H9 (cell line): ENCODE measurements at regions not wholly inside any gene's neighbourhood (a gene's known extent, or its start where the extent isn't known, plus 50 kb on each side); places are given as distances from the start of the nearest gene placed in this dataset.

Experiments
- DNase-seq: peaks from one replicate; pipeline ENCODE4 v3.0.0-alpha.2; 2017
- H2AFZ ChIP-seq: one replicate; pipeline ENCODE4 v1.6.1; 2013; ENCODE audit warnings: mild to moderate bottlenecking, low read length, control low read depth, moderate library complexity
- H2AK5ac ChIP-seq: 2 replicates; pipeline ENCODE4 v1.6.1; 2013; ENCODE audit warnings: low read length, control low read depth, mixed read lengths; ENCODE audit not compliant: insufficient read length
- H2BK120ac ChIP-seq: one replicate; pipeline ENCODE4 v1.6.1; 2013; ENCODE audit warnings: low read depth, mild to moderate bottlenecking, low read length, control low read depth, inconsistent platforms; ENCODE audit not compliant: poor library complexity, severe bottlenecking
- H2BK12ac ChIP-seq: 2 replicates; pipeline ENCODE4 v1.6.1; 2013; ENCODE audit warnings: low read length, control low read depth, mixed read lengths, low read depth; ENCODE audit not compliant: insufficient read length
- H2BK15ac ChIP-seq: 2 replicates; pipeline ENCODE4 v1.6.1; 2013; ENCODE audit warnings: low read depth, low read length, control low read depth
- H2BK20ac ChIP-seq: one replicate; pipeline ENCODE4 v1.6.1; 2013; ENCODE audit warnings: low read depth, mild to moderate bottlenecking, low read length, control low read depth, inconsistent platforms; ENCODE audit not compliant: poor library complexity, severe bottlenecking
- H2BK5ac ChIP-seq: 2 replicates; pipeline ENCODE4 v1.6.1; 2013; ENCODE audit warnings: low read length, control low read depth, mixed read lengths; ENCODE audit not compliant: insufficient read length
- H3K14ac ChIP-seq: 2 replicates; pipeline ENCODE4 v1.6.1; 2013; ENCODE audit warnings: low read length, control low read depth; ENCODE audit not compliant: insufficient read depth
- H3K18ac ChIP-seq: 2 replicates; pipeline ENCODE4 v1.6.1; 2013; ENCODE audit warnings: low read depth, mild to moderate bottlenecking, mixed read lengths, low read length, control low read depth; ENCODE audit not compliant: insufficient read length
- H3K23ac ChIP-seq: 2 replicates; pipeline ENCODE4 v1.6.1; 2013; ENCODE audit warnings: low read length, control low read depth, mixed read lengths, low read depth; ENCODE audit not compliant: insufficient read length
- H3K23me2 ChIP-seq: 2 replicates; pipeline ENCODE4 v1.6.1; 2013; ENCODE audit warnings: low read depth, mild to moderate bottlenecking, mixed read lengths, low read length, control low read depth; ENCODE audit not compliant: insufficient read length, poor library complexity, severe bottlenecking
- H3K27ac ChIP-seq: 2 replicates; pipeline ENCODE4 v1.5.1; 2013; ENCODE audit warnings: low read length, control low read depth, mixed read lengths, low read depth; ENCODE audit not compliant: insufficient read length
- H3K27me3 ChIP-seq: 2 replicates; pipeline ENCODE4 v1.6.1; 2013; ENCODE audit warnings: low read length, control low read depth, inconsistent platforms; ENCODE audit not compliant: insufficient read depth
- H3K4ac ChIP-seq: 2 replicates; pipeline ENCODE4 v1.6.1; 2013; ENCODE audit warnings: low read depth, mild to moderate bottlenecking, control low read depth, inconsistent platforms, low read length, moderate library complexity
- H3K4me1 ChIP-seq: 2 replicates; pipeline ENCODE4 v1.6.1; 2013; ENCODE audit warnings: low read length, control low read depth, inconsistent platforms; ENCODE audit not compliant: insufficient read depth
- H3K4me2 ChIP-seq: 2 replicates; pipeline ENCODE4 v1.6.1; 2013; ENCODE audit warnings: low read length, control low read depth, mixed read lengths; ENCODE audit not compliant: insufficient read length, insufficient read depth
- H3K56ac ChIP-seq: 2 replicates; pipeline ENCODE4 v1.6.1; 2013; ENCODE audit warnings: low read depth, mild to moderate bottlenecking, mixed read lengths, low read length, control low read depth; ENCODE audit not compliant: insufficient read length
- H3K79me1 ChIP-seq: 2 replicates; pipeline ENCODE4 v1.6.1; 2013; ENCODE audit warnings: low read depth, mild to moderate bottlenecking, moderate library complexity, low read length, control low read depth, inconsistent platforms; ENCODE audit not compliant: insufficient read depth, poor library complexity, severe bottlenecking
- H3K79me2 ChIP-seq: 2 replicates; pipeline ENCODE4 v1.6.1; 2013; ENCODE audit warnings: low read length, control low read depth, inconsistent platforms; ENCODE audit not compliant: insufficient read depth
- H3K9ac ChIP-seq: 2 replicates; pipeline ENCODE4 v1.6.1; 2013; ENCODE audit warnings: low read length, control low read depth, mixed read lengths; ENCODE audit not compliant: insufficient read length; ENCODE audit errors: extremely low read depth
- H3K9me3 ChIP-seq: one replicate; pipeline ENCODE4 v1.6.1; 2013; ENCODE audit warnings: low read depth, low read length, inconsistent platforms; ENCODE audit not compliant: control insufficient read depth
- H3T11ph ChIP-seq: one replicate; pipeline ENCODE4 v1.6.1; 2013; ENCODE audit warnings: mild to moderate bottlenecking, low read length, control low read depth, inconsistent platforms
- H4K20me1 ChIP-seq: one replicate; pipeline ENCODE4 v1.6.1; 2013; ENCODE audit not compliant: control insufficient read depth, insufficient read length, insufficient read depth
- H4K5ac ChIP-seq: 2 replicates; pipeline ENCODE4 v1.6.1; 2013; ENCODE audit warnings: low read depth, mild to moderate bottlenecking, mixed read lengths, low read length, control low read depth; ENCODE audit not compliant: insufficient read length
- H4K8ac ChIP-seq: replicated peaks from 2 replicates; pipeline ENCODE4 v1.6.1; 2013; ENCODE audit warnings: low read length, control low read depth, mixed read lengths, low read depth; ENCODE audit not compliant: insufficient read length
- H4K91ac ChIP-seq: 2 replicates; pipeline ENCODE4 v1.6.1; 2013; ENCODE audit warnings: low read depth, mild to moderate bottlenecking, moderate library complexity, mixed read lengths, low read length, control low read depth; ENCODE audit not compliant: insufficient read length
- H3K27ac Mint-ChIP-seq, 3 experiments: 2 replicates in 2 of 3; 3 replicates in 1 of 3; pipeline ENCODE4 v1.8.0; 2020 to 2021; ENCODE audit warnings: mixed read lengths in 3 of 3, mild to moderate bottlenecking in 1 of 3, moderate library complexity in 1 of 3
- H3K27me3 Mint-ChIP-seq: 2 replicates; pipeline ENCODE4 v1.8.0; 2021; ENCODE audit warnings: low read depth, mild to moderate bottlenecking, moderate library complexity, mixed read lengths
- H3K36me3 Mint-ChIP-seq, 3 experiments: 2 replicates in 2 of 3; 3 replicates in 1 of 3; pipeline ENCODE4 v1.8.0; 2020 to 2021; ENCODE audit warnings: low read depth in 3 of 3, mixed read lengths in 3 of 3; ENCODE audit not compliant: insufficient read depth in 1 of 3
- H3K4me1 Mint-ChIP-seq, 2 experiments: 2 replicates each; pipeline ENCODE4 v1.8.0; 2020; ENCODE audit warnings: mixed read lengths in 2 of 2
- H3K4me3 Mint-ChIP-seq, 2 experiments: 2 replicates in 1 of 2; 3 replicates in 1 of 2; pipeline ENCODE4 v1.8.0; 2020 to 2021; ENCODE audit warnings: mild to moderate bottlenecking in 2 of 2, mixed read lengths in 2 of 2, moderate library complexity in 1 of 2
- H3K9me3 Mint-ChIP-seq, 2 experiments: 2 replicates in 1 of 2; 3 replicates in 1 of 2; pipeline ENCODE4 v1.8.0; 2020; ENCODE audit warnings: mild to moderate bottlenecking in 2 of 2, mixed read lengths in 2 of 2, moderate library complexity in 1 of 2
- CTCF ChIP-seq: fragments of 200-600 bp; sonication (generic); conservative IDR thresholded peaks from 3 replicates; pipeline ENCODE4 v1.8.0; 2021; ENCODE audit warnings: antibody characterized with exemption, mild to moderate bottlenecking
- WGBS: extraction: QIAGEN DNeasy Blood & Tissue Kit; methylation state at CpG from one replicate; pipeline ENCODE4 v1.1.7; 2013; ENCODE audit warnings: missing lambda C conversion rate, low lambda C conversion rate, mixed read lengths; ENCODE audit not compliant: insufficient read length; ENCODE audit errors: extremely low coverage; 5-methylcytosine and 5-hydroxymethylcytosine counted together

- Histone ChIP-seq H2BK120ac (no peak overlapping the region), H4K8ac (no peak overlapping the region), H3K9ac (no peak overlapping the region), H3K27ac (no peak overlapping the region), H3K27me3 (no peaks in the 10 kb centered on the region), H3K4ac (no peak overlapping the region), H3K56ac (no peak overlapping the region), H3K4me1 (peaks cover 17% of the 10 kb centered on the region; the same call in 1 of the 2 replicates), H2BK5ac (no peak overlapping the region), H4K91ac (no peak overlapping the region), H3K4me2 (no peak overlapping the region), H3K9me3 (no peaks in the 10 kb centered on the region), H3K23me2 (no peaks in the 10 kb centered on the region), H4K5ac (no peak overlapping the region), H2BK12ac (no peak overlapping the region), H3K18ac (no peak overlapping the region), H3K79me1 (no peaks in the 10 kb centered on the region), H3T11ph (no peak overlapping the region), H2BK15ac (no peak overlapping the region), H3K14ac (no peak overlapping the region; the same call in 1 of the 2 replicates), H2AFZ (no peak overlapping the region), H3K79me2 (no peaks in the 10 kb centered on the region), H4K20me1 (no peaks in the 10 kb centered on the region), H2BK20ac (no peak overlapping the region), H2AK5ac (no peak overlapping the region), H3K23ac (no peak overlapping the region)
- no peaks in the 10 kb centered on the region; the same call in 1 of the 2 replicates for H3K27me3 Mint-ChIP-seq
- peaks cover 7 to 8% of the 10 kb centered on the region in 2 experiments for H3K9me3 Mint-ChIP-seq
- H3K36me3 Mint-ChIP-seq = peaks cover 8 to 9% (median 9%) of the 10 kb centered on the region in 3 experiments
- peak; percentile 58 for TF ChIP-seq CTCF
- H3K4me3 Mint-ChIP-seq = no peak overlapping the region
- H3K4me1 Mint-ChIP-seq = peaks cover 34 to 41% of the 10 kb centered on the region in 2 experiments
- DNase-seq = peak; percentile 69
- H3K27ac Mint-ChIP-seq = peak overlapping the region in 1 of 3 experiments; percentile 55; a peak in 1 of 7 replicates
- no CpG with 5 or more reads among the region's 6 CpGs for WGBS
These were observed 349.7 kb downstream of the BUD13 start for GRCh38 chr11:116422956-116423600.
